GM19043 (cell line): ENCODE measurements at regions not wholly inside any gene's neighbourhood (a gene's known extent, or its start where the extent isn't known, plus 50 kb on each side); places are given as distances from the start of the nearest gene placed in this dataset.

Source experiments
- ATAC-seq: cut with Tn5 transposase; IDR thresholded peaks from one replicate; pipeline ENCODE4 v1.9.1; 2021; ENCODE audit warnings: low read depth; ENCODE audit not compliant: unreplicated experiment

- ATAC-seq: no peak
Observed at GRCh38 chr15:99506399-99506798, 59.4 kb upstream of the MEF2A start.

- ATAC-seq: no peak
Observed at GRCh38 chr15:99507016-99507503, 58.7 kb upstream of the MEF2A start.

GRCh38 chr15:99507504-99508310 lies 58.1 kb upstream of the MEF2A start:
- no peak for ATAC-seq

- no peak for ATAC-seq
Observed at GRCh38 chr15:99508311-99508645, 57.5 kb upstream of the MEF2A start.

- ATAC-seq: no peak
Observed at GRCh38 chr15:99508852-99509251, 56.9 kb upstream of the MEF2A start.

- ATAC-seq: no peak
Observed at GRCh38 chr15:99509686-99510461, 55.9 kb upstream of the MEF2A start.

- peak; percentile 28 for ATAC-seq
Observed at GRCh38 chr15:99511531-99511865, 54.3 kb upstream of the MEF2A start.

- peak; percentile 62 for ATAC-seq
Observed at GRCh38 chr15:99511866-99512661, 53.7 kb upstream of the MEF2A start.

- no peak for ATAC-seq
Observed at GRCh38 chr15:99514306-99514705, 51.5 kb upstream of the MEF2A start.
